ENCODE measurements at regions not wholly inside any gene's neighbourhood (a gene's known extent, or its start where the extent isn't known, plus 50 kb on each side); places are given as distances from the start of the nearest gene placed in this dataset.

DNA sequence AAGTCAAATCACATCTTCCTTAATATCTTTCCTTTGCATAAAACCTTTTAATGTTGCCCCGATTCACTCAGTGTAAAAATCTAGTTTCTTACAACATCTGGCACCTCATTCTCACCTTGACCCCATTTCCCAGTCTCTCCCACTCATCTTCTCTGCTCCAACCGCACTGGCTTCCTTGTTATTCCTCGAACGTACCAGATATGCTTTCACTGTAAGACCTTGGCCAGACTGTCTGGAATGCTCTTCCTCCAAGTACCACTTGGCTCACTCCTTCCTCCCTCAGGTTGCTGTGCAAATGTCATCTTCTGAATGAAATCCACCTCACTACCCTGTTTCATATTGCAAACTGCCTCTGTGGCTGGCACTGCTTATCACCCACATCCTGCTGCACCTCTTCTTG is 433.6 kb downstream of the HAPSTR1 start:
- TF ChIP-seq, protein P1, sequence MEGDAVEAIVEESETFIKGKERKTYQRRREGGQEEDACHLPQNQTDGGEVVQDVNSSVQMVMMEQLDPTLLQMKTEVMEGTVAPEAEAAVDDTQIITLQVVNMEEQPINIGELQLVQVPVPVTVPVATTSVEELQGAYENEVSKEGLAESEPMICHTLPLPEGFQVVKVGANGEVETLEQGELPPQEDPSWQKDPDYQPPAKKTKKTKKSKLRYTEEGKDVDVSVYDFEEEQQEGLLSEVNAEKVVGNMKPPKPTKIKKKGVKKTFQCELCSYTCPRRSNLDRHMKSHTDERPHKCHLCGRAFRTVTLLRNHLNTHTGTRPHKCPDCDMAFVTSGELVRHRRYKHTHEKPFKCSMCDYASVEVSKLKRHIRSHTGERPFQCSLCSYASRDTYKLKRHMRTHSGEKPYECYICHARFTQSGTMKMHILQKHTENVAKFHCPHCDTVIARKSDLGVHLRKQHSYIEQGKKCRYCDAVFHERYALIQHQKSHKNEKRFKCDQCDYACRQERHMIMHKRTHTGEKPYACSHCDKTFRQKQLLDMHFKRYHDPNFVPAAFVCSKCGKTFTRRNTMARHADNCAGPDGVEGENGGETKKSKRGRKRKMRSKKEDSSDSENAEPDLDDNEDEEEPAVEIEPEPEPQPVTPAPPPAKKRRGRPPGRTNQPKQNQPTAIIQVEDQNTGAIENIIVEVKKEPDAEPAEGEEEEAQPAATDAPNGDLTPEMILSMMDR (IDR thresholded peaks at IDR 0.05; ENCODE audit: insufficient read depth, low read length), result no peak
- TF ChIP-seq, protein P2, sequence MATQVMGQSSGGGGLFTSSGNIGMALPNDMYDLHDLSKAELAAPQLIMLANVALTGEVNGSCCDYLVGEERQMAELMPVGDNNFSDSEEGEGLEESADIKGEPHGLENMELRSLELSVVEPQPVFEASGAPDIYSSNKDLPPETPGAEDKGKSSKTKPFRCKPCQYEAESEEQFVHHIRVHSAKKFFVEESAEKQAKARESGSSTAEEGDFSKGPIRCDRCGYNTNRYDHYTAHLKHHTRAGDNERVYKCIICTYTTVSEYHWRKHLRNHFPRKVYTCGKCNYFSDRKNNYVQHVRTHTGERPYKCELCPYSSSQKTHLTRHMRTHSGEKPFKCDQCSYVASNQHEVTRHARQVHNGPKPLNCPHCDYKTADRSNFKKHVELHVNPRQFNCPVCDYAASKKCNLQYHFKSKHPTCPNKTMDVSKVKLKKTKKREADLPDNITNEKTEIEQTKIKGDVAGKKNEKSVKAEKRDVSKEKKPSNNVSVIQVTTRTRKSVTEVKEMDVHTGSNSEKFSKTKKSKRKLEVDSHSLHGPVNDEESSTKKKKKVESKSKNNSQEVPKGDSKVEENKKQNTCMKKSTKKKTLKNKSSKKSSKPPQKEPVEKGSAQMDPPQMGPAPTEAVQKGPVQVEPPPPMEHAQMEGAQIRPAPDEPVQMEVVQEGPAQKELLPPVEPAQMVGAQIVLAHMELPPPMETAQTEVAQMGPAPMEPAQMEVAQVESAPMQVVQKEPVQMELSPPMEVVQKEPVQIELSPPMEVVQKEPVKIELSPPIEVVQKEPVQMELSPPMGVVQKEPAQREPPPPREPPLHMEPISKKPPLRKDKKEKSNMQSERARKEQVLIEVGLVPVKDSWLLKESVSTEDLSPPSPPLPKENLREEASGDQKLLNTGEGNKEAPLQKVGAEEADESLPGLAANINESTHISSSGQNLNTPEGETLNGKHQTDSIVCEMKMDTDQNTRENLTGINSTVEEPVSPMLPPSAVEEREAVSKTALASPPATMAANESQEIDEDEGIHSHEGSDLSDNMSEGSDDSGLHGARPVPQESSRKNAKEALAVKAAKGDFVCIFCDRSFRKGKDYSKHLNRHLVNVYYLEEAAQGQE (IDR thresholded peaks at IDR 0.05; ENCODE audit: insufficient replicate concordance, low read depth), result no peak
